HG03469 (cell line): ENCODE measurements at regions not wholly inside any gene's neighbourhood (a gene's known extent, or its start where the extent isn't known, plus 50 kb on each side); places are given as distances from the start of the nearest gene placed in this dataset.

Experiments
- ATAC-seq: cut with Tn5 transposase; IDR thresholded peaks from one replicate; pipeline ENCODE4 v1.9.1; 2021; ENCODE audit warnings: mild to moderate bottlenecking, moderate library complexity, moderate number of reproducible peaks; ENCODE audit not compliant: unreplicated experiment

DNA sequence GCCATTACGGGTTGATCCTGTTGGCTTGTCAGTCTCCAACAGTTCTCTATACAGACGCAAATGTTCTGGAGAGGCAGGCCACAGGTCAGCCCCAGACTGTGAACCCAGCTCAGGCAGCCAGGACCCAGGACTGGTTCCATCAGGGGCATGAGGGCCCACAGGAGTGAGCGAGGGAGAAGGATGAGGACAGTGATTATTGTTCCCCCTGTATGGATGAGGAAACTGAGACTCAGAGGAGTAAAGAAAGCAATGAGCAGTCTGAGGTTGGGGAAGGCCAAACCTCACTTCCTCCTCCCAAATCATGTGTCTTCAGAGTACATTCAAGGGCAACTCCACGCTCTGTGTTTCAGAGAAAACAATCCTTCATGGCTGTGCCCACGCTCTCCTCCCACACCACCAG lies 121.9 kb downstream of the RPLP1 start:
- no peak for ATAC-seq

DNA sequence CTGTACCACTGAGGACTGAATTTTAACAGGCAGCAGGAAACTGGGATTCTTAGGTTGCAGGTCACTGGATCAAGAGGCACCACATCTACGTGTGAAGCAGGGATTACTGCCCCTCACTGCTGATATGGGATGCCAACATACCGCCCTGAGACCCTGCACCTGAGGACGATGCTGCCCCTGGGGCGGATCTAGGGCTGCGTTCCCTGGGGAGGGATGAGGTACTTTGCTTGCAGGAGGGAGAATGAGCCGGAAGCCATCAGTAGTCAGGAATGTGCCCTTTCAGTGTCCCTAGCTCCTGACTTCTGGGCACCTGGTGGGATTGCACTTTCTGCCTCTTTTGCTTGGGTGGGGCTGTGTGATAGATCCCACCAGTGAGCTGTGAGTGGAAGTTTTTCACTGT lies 122.8 kb downstream of the RPLP1 start:
- ATAC-seq: no peak

DNA sequence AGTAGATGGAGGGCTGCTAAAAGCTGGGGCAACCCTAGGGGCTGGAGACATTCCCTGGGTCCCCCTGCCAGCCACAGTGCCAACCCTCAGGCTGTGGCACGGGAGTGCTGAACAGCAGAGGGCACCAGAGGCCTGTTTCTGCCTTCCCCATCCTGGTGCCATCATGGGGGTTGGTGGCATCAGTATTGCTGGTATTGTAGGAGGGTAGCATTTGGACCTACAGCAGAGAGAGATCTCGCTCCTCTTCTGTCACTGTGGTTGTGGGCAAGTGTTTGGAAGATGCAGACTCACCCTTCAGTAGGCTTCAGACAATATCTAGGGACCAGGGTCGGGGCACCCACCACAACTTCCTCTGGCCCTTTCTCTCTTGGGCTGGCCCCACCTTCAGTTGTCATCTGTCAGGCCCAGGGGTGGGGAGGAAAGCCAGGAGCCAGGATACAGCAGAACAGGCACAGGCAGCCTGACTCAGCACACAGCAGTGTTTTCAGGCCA lies 123.5 kb downstream of the RPLP1 start:
- ATAC-seq: no peak

GRCh38 chr15:69576948-69577351 lies 124.3 kb downstream of the RPLP1 start:
- ATAC-seq: no peak

DNA sequence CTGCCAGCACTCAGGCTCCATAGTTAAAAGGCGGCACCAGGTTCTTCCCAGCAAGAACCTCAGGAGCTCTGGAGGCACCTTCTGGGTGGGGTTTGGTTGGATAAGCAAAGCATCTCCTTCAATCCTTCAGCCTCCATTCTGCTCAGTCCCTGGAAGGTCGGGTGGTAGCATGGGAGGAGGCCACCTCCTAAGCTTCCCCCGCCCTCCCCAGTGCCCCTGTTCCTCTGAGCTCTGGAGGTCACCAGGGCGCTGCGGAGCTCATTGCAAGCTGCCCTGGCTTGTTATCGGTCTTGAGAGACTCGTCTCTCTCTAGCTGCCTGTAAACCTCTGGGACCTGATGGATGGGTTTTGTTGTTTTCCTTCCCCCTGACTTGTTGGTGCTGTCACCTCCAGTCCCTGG lies 124.8 kb downstream of the RPLP1 start:
- ATAC-seq: no peak

- ATAC-seq: no peak
These were observed 125.6 kb downstream of the RPLP1 start for GRCh38 chr15:69578252-69578651.

GRCh38 chr15:69578787-69579583 lies 126.4 kb downstream of the RPLP1 start:
- ATAC-seq: no peak

GRCh38 chr15:69579950-69580618 lies 127.5 kb downstream of the RPLP1 start:
- no peak for ATAC-seq

GRCh38 chr15:69583626-69584025 lies 131.0 kb downstream of the RPLP1 start:
- ATAC-seq: no peak

DNA sequence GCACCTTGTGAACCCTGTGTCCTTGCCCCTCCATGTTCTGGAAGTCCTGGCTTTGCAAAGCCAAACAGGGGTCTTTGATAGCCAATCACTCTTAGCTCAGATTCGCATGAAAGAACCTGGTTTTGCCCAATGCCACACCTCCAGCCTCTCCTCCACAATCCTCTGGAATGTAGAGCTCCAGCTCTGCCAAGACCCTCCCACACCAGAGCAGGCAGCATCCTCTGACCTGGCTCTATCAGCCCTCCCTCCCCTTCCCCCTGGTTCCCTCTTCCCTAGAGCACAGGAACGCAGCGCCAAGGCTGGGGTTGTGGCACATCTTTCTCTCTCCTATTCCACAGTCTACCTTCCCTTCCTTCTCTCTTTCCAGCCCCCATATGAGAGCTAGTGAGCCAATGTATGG lies 133.3 kb downstream of the RPLP1 start:
- no peak for ATAC-seq

- no peak for ATAC-seq
These were observed 134.1 kb downstream of the RPLP1 start for GRCh38 chr15:69586721-69587120.

- ATAC-seq: no peak
These were observed 135.3 kb downstream of the RPLP1 start for GRCh38 chr15:69587723-69588426.

DNA sequence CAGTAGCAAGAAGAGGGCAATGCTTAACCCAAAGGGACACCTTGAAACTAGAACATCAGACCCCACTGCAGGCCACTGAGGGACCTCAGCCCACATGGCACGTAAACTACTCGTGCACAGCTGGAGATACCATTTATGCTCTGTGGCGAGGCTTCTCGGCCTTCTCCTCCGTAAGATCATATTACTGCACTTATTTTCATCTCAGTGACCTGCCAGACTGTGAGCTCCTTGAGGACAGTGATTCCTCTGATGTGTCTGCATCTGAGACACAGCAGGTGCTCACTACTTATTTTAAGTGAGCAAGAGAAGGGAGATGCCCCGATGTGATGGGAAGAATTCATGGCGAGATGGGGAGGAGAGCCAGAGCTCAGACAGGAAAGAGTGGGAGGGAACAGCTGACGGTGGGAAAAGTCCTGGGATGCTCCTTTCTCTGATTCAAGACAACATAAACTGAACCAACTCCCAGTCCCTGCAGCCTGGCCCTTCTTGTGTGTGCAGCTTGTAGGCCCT lies 137.6 kb downstream of the RPLP1 start:
- no peak for ATAC-seq

GRCh38 chr15:69590932-69591524 lies 138.4 kb downstream of the RPLP1 start:
- ATAC-seq: no peak

GRCh38 chr15:69591905-69592508 lies 139.4 kb downstream of the RPLP1 start:
- no peak for ATAC-seq

- no peak for ATAC-seq
These were observed 140.3 kb downstream of the RPLP1 start for GRCh38 chr15:69592954-69593353.

- no peak for ATAC-seq
These were observed 140.9 kb downstream of the RPLP1 start for GRCh38 chr15:69593488-69593887.

- no peak for ATAC-seq
These were observed 141.7 kb downstream of the RPLP1 start for GRCh38 chr15:69593981-69594966.

DNA sequence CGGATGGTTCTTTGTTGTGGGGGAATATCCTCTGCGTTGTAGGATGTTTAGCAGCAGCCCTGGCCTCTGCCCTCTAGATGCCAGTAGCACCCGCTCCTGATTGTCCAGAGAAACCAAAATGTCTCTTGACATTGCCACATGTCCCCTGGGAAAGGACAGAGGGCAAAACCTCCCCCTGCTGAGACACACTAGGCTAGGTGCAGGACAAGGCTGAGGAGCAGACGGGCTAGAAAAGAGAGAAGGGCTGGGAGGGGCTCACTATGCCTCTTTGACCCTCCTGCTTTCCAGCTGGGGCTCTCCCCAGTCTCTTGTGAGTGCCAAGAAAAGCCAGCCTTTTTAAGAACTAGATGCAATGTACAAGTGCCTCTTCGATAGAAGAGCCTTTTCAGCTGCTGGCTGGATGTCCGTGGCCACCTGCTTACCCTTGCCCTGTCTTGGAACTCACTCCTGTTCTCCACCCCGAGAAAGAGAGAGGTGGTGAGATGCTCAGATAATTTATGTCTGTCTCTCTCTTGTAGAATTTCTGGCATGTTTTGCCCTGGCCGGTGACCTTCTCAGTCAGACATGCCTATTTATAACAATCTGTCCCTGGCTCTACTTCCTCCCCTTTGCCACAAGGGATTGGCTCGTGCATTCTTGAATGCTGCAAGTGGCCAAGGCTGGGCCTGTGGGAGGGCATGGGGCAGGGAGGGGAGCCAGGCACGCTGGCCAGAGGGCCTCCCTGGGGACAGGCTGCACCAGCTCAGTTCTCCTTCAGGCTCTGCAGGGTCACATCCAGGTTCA lies 142.6 kb downstream of the RPLP1 start:
- ATAC-seq: no peak
